IMR-90 (cell line): ENCODE measurements at regions not wholly inside any gene's neighbourhood (a gene's known extent, or its start where the extent isn't known, plus 50 kb on each side); places are given as distances from the start of the nearest gene placed in this dataset.

Experiments used
- ATAC-seq: fragments of 200-7000 bp; cut with Tn5 transposase; 2 replicates; pipeline ENCODE4 v1.9.1; 2020; ENCODE audit warnings: low read depth, mild to moderate bottlenecking, moderate library complexity
- BruUV-seq: library from RNA; stranded (reverse); fragments of 400-500 nt; replicated peaks from 2 replicates; lab custom pipeline; 2021; lab: Mats Ljungman, UMichigan
- CTCF ChIA-PET: fragments of 300-600 bp; formaldehyde crosslinking; extraction: SDS; loops from one replicate; lab custom pipeline; 2021; ENCODE audit warnings: antibody characterized with exemption; lab: Yijun Ruan, JAX
- POLR2A ChIA-PET: fragments of 300-600 bp; sonication (Branson Sonifier 250); formaldehyde crosslinking; loops from one replicate; lab custom pipeline; 2022; ENCODE audit warnings: antibody characterized with exemption; ENCODE audit not compliant: unreplicated experiment; lab: Charles Lee
- DNase-seq: peaks from one replicate; pipeline ENCODE4 v3.0.0; 2013
- H2AFZ ChIP-seq: replicated peaks from 2 replicates; pipeline ENCODE3; 2013; ENCODE audit warnings: low read length, mild to moderate bottlenecking; ENCODE audit not compliant: poor library complexity
- H2AK5ac ChIP-seq: 2 replicates; pipeline ENCODE4 v1.6.1; 2013; ENCODE audit warnings: low read depth, low read length, inconsistent platforms
- H2AK9ac ChIP-seq: replicated peaks from 2 replicates; pipeline ENCODE3; 2013; ENCODE audit warnings: mild to moderate bottlenecking, low read depth, low read length, moderate library complexity; ENCODE audit not compliant: poor library complexity
- H2BK120ac ChIP-seq: 2 replicates; pipeline ENCODE4 v1.6.1; 2013; ENCODE audit warnings: low read depth, low read length, inconsistent platforms
- H2BK15ac ChIP-seq: 3 replicates; pipeline ENCODE4 v1.6.1; 2013; ENCODE audit warnings: low read depth, low read length, inconsistent platforms
- H2BK20ac ChIP-seq: 2 replicates; pipeline ENCODE4 v1.6.1; 2013; ENCODE audit warnings: low read depth, mild to moderate bottlenecking, inconsistent platforms, low read length, moderate library complexity
- H2BK5ac ChIP-seq: 2 replicates; pipeline ENCODE4 v1.6.1; 2013; ENCODE audit warnings: mild to moderate bottlenecking, low read depth, low read length, inconsistent platforms; ENCODE audit not compliant: poor library complexity, severe bottlenecking
- H3K14ac ChIP-seq: replicated peaks from 2 replicates; pipeline ENCODE4 v1.6.1; 2013; ENCODE audit warnings: low read depth, low read length, inconsistent platforms
- H3K18ac ChIP-seq: 2 replicates; pipeline ENCODE4 v1.6.1; 2013; ENCODE audit warnings: low read depth, low read length, control low read depth
- H3K23ac ChIP-seq: 2 replicates; pipeline ENCODE4 v1.6.1; 2013; ENCODE audit warnings: low read depth, low read length, inconsistent platforms
- H3K27ac ChIP-seq: 2 replicates; pipeline ENCODE4 v1.5.1; 2013; ENCODE audit warnings: mild to moderate bottlenecking, control low read depth, low read length; ENCODE audit not compliant: insufficient read depth
- H3K27me3 ChIP-seq: 2 replicates; pipeline ENCODE4 v1.6.1; 2013; ENCODE audit warnings: low read length; ENCODE audit not compliant: control insufficient read depth, insufficient read depth
- H3K36me3 ChIP-seq: 2 replicates; pipeline ENCODE4 v1.6.1; 2013; ENCODE audit warnings: low read length, mixed read lengths; ENCODE audit not compliant: control insufficient read depth, insufficient read depth
- H3K4ac ChIP-seq: 2 replicates; pipeline ENCODE4 v1.6.1; 2013; ENCODE audit warnings: low read depth, low read length, inconsistent platforms
- H3K4me1 ChIP-seq: 2 replicates; pipeline ENCODE4 v1.6.1; 2013; ENCODE audit warnings: low read length, mixed read lengths; ENCODE audit not compliant: control insufficient read depth, insufficient read depth
- H3K4me2 ChIP-seq: 2 replicates; pipeline ENCODE4 v1.6.1; 2013; ENCODE audit warnings: low read depth, mild to moderate bottlenecking, control low read depth, low read length, moderate library complexity
- H3K4me3 ChIP-seq: 2 replicates; pipeline ENCODE4 v1.5.1; 2013; ENCODE audit warnings: low read depth, mild to moderate bottlenecking, control low read depth, low read length, moderate library complexity; ENCODE audit not compliant: insufficient read depth
- H3K56ac ChIP-seq: 2 replicates; pipeline ENCODE4 v1.6.1; 2013; ENCODE audit warnings: low read length, inconsistent platforms; ENCODE audit not compliant: insufficient read depth; ENCODE audit errors: extremely low read depth
- H3K79me1 ChIP-seq, 2 experiments: 2 replicates each; pipeline ENCODE4 v1.6.1; 2013; ENCODE audit warnings: low read length in 2 of 2, inconsistent platforms in 1 of 2, low read depth in 1 of 2
- H3K9ac ChIP-seq: 2 replicates; pipeline ENCODE4 v1.6.1; 2013; ENCODE audit warnings: low read depth, low read length, control low read depth
- H3K9me1 ChIP-seq: 2 replicates; pipeline ENCODE4 v1.6.1; 2013; ENCODE audit warnings: low read length, inconsistent platforms; ENCODE audit not compliant: insufficient read depth
- H3K9me3 ChIP-seq: 2 replicates; pipeline ENCODE4 v1.6.1; 2013; ENCODE audit warnings: low read length; ENCODE audit not compliant: control insufficient read depth, insufficient read depth
- H4K20me1 ChIP-seq: 2 replicates; pipeline ENCODE4 v1.6.1; 2013; ENCODE audit warnings: low read length, inconsistent platforms; ENCODE audit not compliant: insufficient read depth
- H4K5ac ChIP-seq: 2 replicates; pipeline ENCODE4 v1.6.1; 2013; ENCODE audit warnings: mild to moderate bottlenecking, low read depth, low read length, control low read depth
- H4K8ac ChIP-seq, 2 experiments: 2 replicates each; pipeline ENCODE4 v1.6.1; 2013; ENCODE audit warnings: low read depth in 2 of 2, low read length in 2 of 2, control low read depth in 1 of 2, inconsistent platforms in 1 of 2
- H4K91ac ChIP-seq: 2 replicates; pipeline ENCODE4 v1.6.1; 2013; ENCODE audit warnings: low read depth, low read length, inconsistent platforms; ENCODE audit not compliant: insufficient read depth
- BHLHE40 ChIP-seq: fragments of 150-350 bp; IDR thresholded peaks from 2 replicates; pipeline ENCODE4 v1.6.1; 2016; ENCODE audit warnings: mild to moderate bottlenecking, low read depth, low read length
- CEBPB ChIP-seq: IDR thresholded peaks from 2 replicates; pipeline ENCODE4 v1.6.1; 2012; ENCODE audit warnings: low read depth, low read length, improper control_type of control experiment
- CHD1 ChIP-seq: IDR thresholded peaks from 2 replicates; pipeline ENCODE4 v1.6.1; 2012; ENCODE audit warnings: low read depth, low read length, improper control_type of control experiment
- CTCF ChIP-seq: conservative IDR thresholded peaks from 2 replicates; pipeline ENCODE4 v1.5.1; 2012; ENCODE audit warnings: mild to moderate bottlenecking, low read depth, low read length, improper control_type of control experiment
- ELK1 ChIP-seq: fragments of 150-350 bp; IDR thresholded peaks from 2 replicates; pipeline ENCODE4 v1.6.1; 2016; ENCODE audit warnings: low read depth, mild to moderate bottlenecking, low read length, moderate library complexity, borderline replicate concordance
- FOS ChIP-seq: fragments of 150-350 bp; IDR thresholded peaks from 2 replicates; pipeline ENCODE4 v1.6.1; 2016; ENCODE audit warnings: low read depth, low read length
- MAFK ChIP-seq: IDR thresholded peaks from 2 replicates; pipeline ENCODE4 v1.6.1; 2012; ENCODE audit warnings: low read depth, low read length, improper control_type of control experiment
- MAZ ChIP-seq: IDR thresholded peaks from 2 replicates; pipeline ENCODE4 v1.6.1; 2012; ENCODE audit warnings: low read depth, mild to moderate bottlenecking, low read length, improper control_type of control experiment, moderate library complexity, borderline replicate concordance
- MXI1 ChIP-seq: IDR thresholded peaks from 2 replicates; pipeline ENCODE4 v1.6.1; 2012; ENCODE audit warnings: low read depth, mild to moderate bottlenecking, low read length, moderate library complexity, borderline replicate concordance
- NFE2L2 ChIP-seq: fragments of 150-350 bp; IDR thresholded peaks from 2 replicates; pipeline ENCODE4 v1.6.1; 2016; ENCODE audit warnings: low read depth, mild to moderate bottlenecking, low read length
- POLR2A ChIP-seq: IDR thresholded peaks from 2 replicates; pipeline ENCODE4 v1.6.1; 2012; ENCODE audit warnings: mild to moderate bottlenecking, low read depth, low read length
- RAD21 ChIP-seq: IDR thresholded peaks from 2 replicates; pipeline ENCODE4 v1.6.1; 2012; ENCODE audit warnings: low read length, improper control_type of control experiment
- RCOR1 ChIP-seq: IDR thresholded peaks from 2 replicates; pipeline ENCODE4 v1.6.1; 2012; ENCODE audit warnings: mild to moderate bottlenecking, low read length, improper control_type of control experiment; ENCODE audit not compliant: insufficient replicate concordance
- SMC3 ChIP-seq: fragments of 150-350 bp; IDR thresholded peaks from 2 replicates; pipeline ENCODE4 v1.6.1; 2016; ENCODE audit warnings: low read depth, mild to moderate bottlenecking, antibody characterized with exemption, low read length, moderate library complexity
- USF2 ChIP-seq: fragments of 150-350 bp; IDR thresholded peaks from 2 replicates; pipeline ENCODE4 v1.6.1; 2017; ENCODE audit warnings: mild to moderate bottlenecking, antibody characterized with exemption, low read length, low read depth
- WGBS, 2 experiments: methylation state at CpG; one replicate each; pipeline versions ENCODE4 v1.1.5 to v1.1.7; 2013; ENCODE audit warnings: missing lambda C conversion rate in 2 of 2; ENCODE audit not compliant: insufficient read length in 1 of 2; ENCODE audit errors: extremely low coverage in 2 of 2; 5-methylcytosine and 5-hydroxymethylcytosine counted together
- dilution Hi-C: fragments of 300-500 bp; cut with HindIII; formaldehyde crosslinking; loops from one replicate; pipeline ENCODE4 v1.14.3; 2018; ENCODE audit warnings: low sequenced_read_pairs; ENCODE audit not compliant: unreplicated experiment
- in situ Hi-C: fragments of 300-500 bp; cut with MboI; formaldehyde crosslinking; loops from 3 replicates; pipeline ENCODE4 v1.14.3; 2019; ENCODE audit warnings: low sequenced_read_pairs, inconsistent platforms, mixed read lengths
- intact Hi-C: fragments of 100-400 bp; cut with micrococcal nuclease; formaldehyde crosslinking; loops from 2 replicates; pipeline ENCODE4 v1.10.0; 2022

GRCh38 chr5:68420476-68421344 is 205.2 kb downstream of the PIK3R1 start:
- Histone ChIP-seq H3K79me1 (no peaks in the 10 kb centered on the region), H3K9ac (no peak overlapping the region), H3K4ac (no peak overlapping the region), H3K4me3 (no peak overlapping the region), H2BK120ac (no peak overlapping the region), H4K5ac (no peak overlapping the region), H2AK5ac (no peak overlapping the region), H4K8ac (no peak overlapping the region), H2BK15ac (no peak overlapping the region), H3K56ac (no peak overlapping the region), H3K14ac (no peak overlapping the region), H3K27me3 (no peaks in the 10 kb centered on the region), H2AK9ac (no peak overlapping the region), H3K9me3 (no peaks in the 10 kb centered on the region), H3K36me3 (no peaks in the 10 kb centered on the region), H3K9me1 (0 out of 2 replicates have a peak, but pooled peaks cover 3% of the 10 kb centered on the region), H3K18ac (no peak overlapping the region), H4K91ac (no peak overlapping the region), H4K20me1 (no peaks in the 10 kb centered on the region), H3K4me1 (peaks cover 7% of the 10 kb centered on the region; the same call in 1 of the 2 replicates), H3K23ac (no peak overlapping the region), H2BK5ac (no peak overlapping the region), H3K27ac (no peak overlapping the region), H3K4me2 (no peak overlapping the region), H2BK20ac (no peak overlapping the region), H2AFZ (no peak overlapping the region)
- no peak for ATAC-seq
- no peak for DNase-seq
- intact Hi-C loops (no loop called here), in situ Hi-C loops (no loop called here), dilution Hi-C loops (no loop called here)
- BruUV-seq = no TSS peak
- CTCF ChIA-PET = no interaction called here
- POLR2A ChIA-PET = no interaction called here
- WGBS, 2 experiments = 80% methylated on average over 1 of the region's 10 CpGs; no CpG with 5 or more reads in 1 of the 2 experiments
- TF ChIP-seq POLR2A (no peak), USF2 (no peak), CHD1 (no peak), CTCF (no peak), MAFK (no peak), BHLHE40 (no peak), MAZ (no peak), SMC3 (no peak), NFE2L2 (no peak), CEBPB (no peak), MXI1 (no peak), FOS (no peak), ELK1 (no peak), RAD21 (no peak), RCOR1 (no peak)
